BJ (cell line): ENCODE measurements at regions not wholly inside any gene's neighbourhood (a gene's known extent, or its start where the extent isn't known, plus 50 kb on each side); places are given as distances from the start of the nearest gene placed in this dataset.

Source experiments
- CTCF ChIA-PET: fragments of 350-600 bp; formaldehyde crosslinking; extraction: SDS; loops from one replicate; lab custom pipeline; 2021; ENCODE audit warnings: antibody characterized with exemption, inconsistent platforms; lab: Yijun Ruan, JAX
- POLR2A ChIA-PET: fragments of 300-600 bp; sonication (Branson Sonifier 250); formaldehyde crosslinking; extraction: SDS; loops from one replicate; lab custom pipeline; 2021; ENCODE audit warnings: antibody characterized with exemption; lab: Charles Lee
- DNase-seq: peaks from one replicate; pipeline ENCODE4 v3.0.0-alpha.2; 2011; ENCODE audit warnings: low read depth
- H3K27me3 ChIP-seq: 2 replicates; pipeline ENCODE4 v1.6.0; 2011; ENCODE audit warnings: low read length; ENCODE audit not compliant: control insufficient read depth, insufficient read depth
- H3K36me3 ChIP-seq: 2 replicates; pipeline ENCODE4 v1.5.1; 2011; ENCODE audit warnings: low read length; ENCODE audit not compliant: control insufficient read depth, insufficient read depth
- H3K4me3 ChIP-seq: 2 replicates; pipeline ENCODE4 v1.5.1; 2011; ENCODE audit warnings: low read depth, mild to moderate bottlenecking, control low read depth, low read length
- TF ChIP-seq, protein P1 (sequence below): IDR thresholded peaks from 2 replicates; pipeline ENCODE4 v1.5.1; 2011; ENCODE audit warnings: low read depth, mild to moderate bottlenecking, control low read depth, inconsistent platforms, low read length, moderate library complexity; ENCODE audit not compliant: insufficient read depth

DNA sequence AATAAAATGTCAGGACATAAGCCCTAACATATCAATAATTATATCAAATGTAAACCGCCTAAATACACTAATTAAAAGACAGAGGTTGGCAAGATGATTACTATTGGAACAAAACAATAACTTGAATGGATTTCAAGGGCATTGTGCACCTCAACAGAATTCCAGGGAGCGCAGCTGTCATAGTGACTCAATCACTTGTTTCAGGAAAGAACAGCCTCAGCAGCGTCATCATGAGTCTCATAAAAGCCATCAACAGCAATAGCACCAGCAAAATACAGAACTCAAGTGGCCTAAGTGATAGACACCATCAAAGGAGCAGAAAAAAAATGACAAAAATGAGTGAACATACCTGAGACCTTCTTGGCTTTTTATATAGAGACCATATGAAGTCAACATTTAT lies 632.7 kb upstream of the NR5A2 start:
- TF ChIP-seq, protein P1, sequence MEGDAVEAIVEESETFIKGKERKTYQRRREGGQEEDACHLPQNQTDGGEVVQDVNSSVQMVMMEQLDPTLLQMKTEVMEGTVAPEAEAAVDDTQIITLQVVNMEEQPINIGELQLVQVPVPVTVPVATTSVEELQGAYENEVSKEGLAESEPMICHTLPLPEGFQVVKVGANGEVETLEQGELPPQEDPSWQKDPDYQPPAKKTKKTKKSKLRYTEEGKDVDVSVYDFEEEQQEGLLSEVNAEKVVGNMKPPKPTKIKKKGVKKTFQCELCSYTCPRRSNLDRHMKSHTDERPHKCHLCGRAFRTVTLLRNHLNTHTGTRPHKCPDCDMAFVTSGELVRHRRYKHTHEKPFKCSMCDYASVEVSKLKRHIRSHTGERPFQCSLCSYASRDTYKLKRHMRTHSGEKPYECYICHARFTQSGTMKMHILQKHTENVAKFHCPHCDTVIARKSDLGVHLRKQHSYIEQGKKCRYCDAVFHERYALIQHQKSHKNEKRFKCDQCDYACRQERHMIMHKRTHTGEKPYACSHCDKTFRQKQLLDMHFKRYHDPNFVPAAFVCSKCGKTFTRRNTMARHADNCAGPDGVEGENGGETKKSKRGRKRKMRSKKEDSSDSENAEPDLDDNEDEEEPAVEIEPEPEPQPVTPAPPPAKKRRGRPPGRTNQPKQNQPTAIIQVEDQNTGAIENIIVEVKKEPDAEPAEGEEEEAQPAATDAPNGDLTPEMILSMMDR = no peak
- Histone ChIP-seq H3K4me3 (no peak overlapping the region), H3K27me3 (no peaks in the 10 kb centered on the region), H3K36me3 (no peaks in the 10 kb centered on the region)
- no peak for DNase-seq
- POLR2A ChIA-PET = no interaction called here
- CTCF ChIA-PET = no interaction called here

DNA sequence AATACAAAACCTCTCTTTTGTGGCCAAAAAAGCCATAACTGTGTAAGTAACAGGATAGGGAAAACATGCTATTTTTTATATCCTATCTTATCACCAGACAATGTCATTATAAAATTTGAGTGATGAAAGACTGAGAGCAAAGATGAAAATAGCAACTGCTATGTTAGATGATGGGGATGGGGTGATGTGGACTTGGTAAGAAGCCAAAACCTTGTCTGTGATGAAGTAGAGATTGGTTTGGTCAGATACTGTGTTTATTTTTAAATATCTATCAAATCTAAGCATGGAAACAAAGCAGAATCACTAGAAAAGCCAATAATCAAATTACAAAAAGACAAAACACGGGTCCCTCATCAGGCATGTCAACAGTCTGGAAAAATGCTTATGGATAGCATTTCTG lies 631.1 kb upstream of the NR5A2 start:
- Histone ChIP-seq H3K4me3 (no peak overlapping the region), H3K27me3 (no peaks in the 10 kb centered on the region), H3K36me3 (no peaks in the 10 kb centered on the region)
- ChIA-PET CTCF (interaction anchor here (0.6 kb wide), 2 partner anchors 282 to 1103 kb away, joined by 3 read pairs; no protein-coding TSS in a partner anchor), POLR2A (no interaction called here)
- no peak for DNase-seq
- TF ChIP-seq, protein P1 = no peak

DNA sequence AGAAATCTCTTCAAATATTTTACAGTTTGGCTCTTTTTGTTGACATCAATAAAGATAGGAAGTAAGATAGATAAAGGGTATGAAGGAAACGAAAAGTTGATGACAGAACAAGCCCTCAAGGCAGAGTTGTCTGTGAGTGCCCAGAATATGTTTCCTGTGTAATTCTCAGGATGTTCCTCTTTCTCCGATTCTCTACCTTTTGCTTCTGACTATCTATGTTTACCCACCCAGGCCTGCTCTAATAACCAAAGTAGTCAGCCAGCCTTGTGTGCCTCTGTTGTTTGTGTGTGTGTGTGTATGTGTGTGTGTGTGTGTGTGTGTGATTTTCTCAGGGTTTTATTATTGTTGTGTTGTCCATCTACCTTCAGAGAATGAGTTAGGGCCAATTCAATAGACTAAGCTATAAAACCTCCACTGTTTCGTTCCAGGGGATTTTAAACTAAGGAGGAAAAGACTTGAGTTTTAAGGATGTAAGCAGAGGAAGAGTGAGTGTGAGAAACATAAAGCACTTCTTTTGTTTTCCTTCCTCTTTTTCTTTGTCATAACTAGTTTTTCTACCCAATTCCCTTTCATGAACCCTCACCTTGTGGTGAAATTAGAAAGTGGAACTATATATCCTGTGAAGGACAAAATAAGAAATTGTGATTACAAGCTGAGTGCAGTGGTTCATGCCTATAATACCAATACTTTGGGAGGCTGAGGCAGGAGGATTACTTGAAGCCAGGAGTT lies 627.4 kb upstream of the NR5A2 start:
- H3K27me3 ChIP-seq = no peaks in the 10 kb centered on the region
- POLR2A ChIA-PET = interaction anchor here (0.6 kb wide), 1 partner anchor 22 kb away, joined by 6 read pairs; no protein-coding TSS in a partner anchor
- TF ChIP-seq, protein P1 = no peak
- H3K36me3 ChIP-seq = no peaks in the 10 kb centered on the region
- CTCF ChIA-PET = interaction anchor here (1.5 kb wide), 1 partner anchor 14 kb away, joined by 3 read pairs; no protein-coding TSS in a partner anchor
- DNase-seq = no peak
- no peak overlapping the region for H3K4me3 ChIP-seq

DNA sequence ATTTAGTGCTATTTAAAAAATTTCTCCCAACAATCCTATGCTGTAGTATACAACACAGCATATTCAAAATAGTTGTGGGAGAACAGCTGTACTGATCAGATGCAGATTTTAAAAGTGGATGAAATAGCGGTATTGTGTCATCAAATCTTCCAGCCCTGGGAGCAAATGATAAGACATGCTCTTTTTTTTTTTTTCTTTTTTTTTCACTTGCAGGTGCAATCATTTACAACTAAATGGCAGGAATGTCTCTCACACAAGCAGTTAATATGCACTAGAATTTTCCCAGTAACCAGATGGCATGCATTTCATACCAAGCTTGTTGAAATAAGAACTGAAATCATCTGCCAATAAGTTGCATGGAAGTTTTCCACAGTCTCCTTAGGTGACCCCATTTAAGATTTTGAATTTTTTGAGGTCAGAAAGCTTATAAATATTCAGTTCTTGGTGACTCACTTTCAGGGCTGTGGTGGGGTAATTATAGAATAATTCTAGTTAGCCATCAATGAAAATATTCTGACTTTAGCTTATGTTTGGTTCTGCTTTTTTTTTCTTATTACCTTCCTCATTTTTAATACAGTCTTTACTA lies 623.9 kb upstream of the NR5A2 start:
- Histone ChIP-seq H3K27me3 (no peaks in the 10 kb centered on the region), H3K36me3 (no peaks in the 10 kb centered on the region), H3K4me3 (no peak overlapping the region)
- POLR2A ChIA-PET = interaction anchor here (0.6 kb wide), 1 partner anchor 748 kb away, joined by 4 read pairs; no protein-coding TSS in a partner anchor
- DNase-seq = peak; percentile 95
- TF ChIP-seq, protein P1 = no peak
- CTCF ChIA-PET = interaction anchor here (0.7 to 1.0 kb wide), 2 partner anchors 18 to 291 kb away, joined by 3 read pairs; no protein-coding TSS in a partner anchor

DNA sequence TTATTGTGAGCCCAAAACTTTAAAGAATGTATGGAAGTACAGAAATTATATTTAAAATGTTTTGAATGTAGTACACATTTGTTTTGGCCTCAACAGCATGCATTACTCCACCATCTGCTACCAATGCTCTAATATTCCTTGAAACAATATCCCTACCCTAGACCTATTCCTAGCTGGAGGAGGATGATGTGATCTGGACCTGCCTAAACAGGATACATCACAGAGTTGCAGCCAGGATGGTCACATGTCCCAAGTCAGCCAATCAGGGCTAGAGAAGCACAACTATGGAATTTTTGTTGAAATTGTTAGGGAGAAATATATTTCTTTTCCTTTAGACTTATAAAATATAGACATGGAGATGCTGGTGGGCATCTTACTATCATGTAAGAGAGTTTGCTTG lies 623.3 kb upstream of the NR5A2 start:
- no peak for DNase-seq
- no peak overlapping the region for H3K4me3 ChIP-seq
- ChIA-PET POLR2A (interaction anchor here (0.6 kb wide), 1 partner anchor 749 kb away, joined by 4 read pairs; no protein-coding TSS in a partner anchor), CTCF (interaction anchor here (1.0 kb wide), 1 partner anchor 291 kb away, joined by 3 read pairs; no protein-coding TSS in a partner anchor)
- H3K27me3 ChIP-seq = no peaks in the 10 kb centered on the region
- TF ChIP-seq, protein P1 = no peak
- H3K36me3 ChIP-seq = no peaks in the 10 kb centered on the region
